Fibroblast of lung (primary cell): ENCODE measurements at regions not wholly inside any gene's neighbourhood (a gene's known extent, or its start where the extent isn't known, plus 50 kb on each side); places are given as distances from the start of the nearest gene placed in this dataset.
"Not testable (repeated sequence)": the region's sequence is repeated elsewhere in the genome, so short reads cannot be mapped to it uniquely, and the experiment has no call there.

Source experiments
- DNase-seq, 2 donors: peaks; one replicate each; pipeline versions ENCODE4 v3.0.0 to v3.0.0-alpha.2; 2010; ENCODE audit warnings: low read depth in 2 of 2
- H2AFZ ChIP-seq: 2 replicates; pipeline ENCODE4 v1.5.1; 2012; ENCODE audit warnings: low read length, control low read depth, inconsistent platforms
- H3K27ac ChIP-seq: 2 replicates; pipeline ENCODE4 v1.5.1; 2011; ENCODE audit warnings: low read length, control low read depth; ENCODE audit not compliant: insufficient read depth
- H3K27me3 ChIP-seq: 2 replicates; pipeline ENCODE4 v1.5.1; 2011; ENCODE audit warnings: mild to moderate bottlenecking, low read length; ENCODE audit not compliant: control insufficient read depth, insufficient read depth
- H3K36me3 ChIP-seq: 2 replicates; pipeline ENCODE4 v1.5.1; 2011; ENCODE audit warnings: low read length; ENCODE audit not compliant: control insufficient read depth, insufficient read depth
- H3K4me1 ChIP-seq: 2 replicates; pipeline ENCODE4 v1.5.1; 2011; ENCODE audit warnings: low read length; ENCODE audit not compliant: control insufficient read depth, insufficient read depth; ENCODE audit errors: extremely low read depth
- H3K4me2 ChIP-seq: 2 replicates; pipeline ENCODE4 v1.5.1; 2011; ENCODE audit warnings: low read length, control low read depth; ENCODE audit not compliant: insufficient read depth; ENCODE audit errors: extremely low read depth
- H3K4me3 ChIP-seq, 4 experiments: fragments of 200-600 bp in 1 of 4; sonication (generic) in 1 of 4; replicated peaks in 1 of 4; 2 replicates each; pipeline ENCODE4 v1.5.1; 2011 to 2016; ENCODE audit warnings: low read length in 4 of 4, low read depth in 3 of 4, mild to moderate bottlenecking in 3 of 4, control low read depth in 2 of 4, inconsistent platforms in 1 of 4, mixed read lengths in 1 of 4; ENCODE audit not compliant: insufficient read depth in 1 of 4; ENCODE audit errors: control extremely low read depth in 1 of 4
- H3K79me2 ChIP-seq: 2 replicates; pipeline ENCODE4 v1.5.1; 2012; ENCODE audit warnings: mild to moderate bottlenecking, low read length, inconsistent platforms; ENCODE audit not compliant: control insufficient read depth, insufficient read depth
- H3K9ac ChIP-seq: 2 replicates; pipeline ENCODE4 v1.5.1; 2011; ENCODE audit warnings: mild to moderate bottlenecking, low read length, control low read depth; ENCODE audit not compliant: insufficient read depth
- H3K9me3 ChIP-seq: 2 replicates; pipeline ENCODE4 v1.5.1; 2012; ENCODE audit warnings: low read depth, low read length; ENCODE audit not compliant: control insufficient read depth, insufficient read depth
- H4K20me1 ChIP-seq: 2 replicates; pipeline ENCODE4 v1.5.1; 2011; ENCODE audit warnings: low read length; ENCODE audit not compliant: control insufficient read depth, insufficient read depth; ENCODE audit errors: extremely low read depth
- EZH2 ChIP-seq: IDR thresholded peaks from 2 replicates; pipeline ENCODE4 v1.5.1; 2012; ENCODE audit warnings: low read length, control low read depth, mild to moderate bottlenecking; ENCODE audit errors: missing control alignments
- TF ChIP-seq, protein P1 (sequence below), 2 donors: IDR thresholded peaks in 1 of 2; conservative IDR thresholded peaks in 1 of 2; 1 replicate in 1 of 2; 2 replicates in 1 of 2; pipeline ENCODE4 v1.5.1; 2011 to 2012; ENCODE audit warnings: low read length in 2 of 2, control low read depth in 1 of 2, inconsistent platforms in 1 of 2, low read depth in 1 of 2, mild to moderate bottlenecking in 1 of 2

DNA sequence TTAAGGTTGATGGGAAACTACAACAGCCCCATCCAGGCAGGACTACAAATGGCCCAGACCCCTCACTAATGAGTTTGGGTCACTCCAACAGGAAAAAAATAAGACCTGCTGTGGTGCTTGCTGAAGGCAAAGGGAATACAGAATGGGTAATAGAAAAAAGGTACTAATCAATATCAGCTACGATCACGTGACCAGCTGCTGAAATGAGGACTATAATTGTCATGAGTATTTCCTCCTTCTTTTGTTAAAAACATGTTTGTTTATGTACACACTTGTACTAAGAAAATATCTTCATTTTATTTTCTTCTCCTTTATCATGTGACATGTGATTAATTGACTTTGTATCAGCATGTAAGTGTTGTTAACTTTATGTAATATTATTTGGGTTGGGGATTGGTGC is 199.9 kb downstream of the GJA1 start:
- no peaks in the 10 kb centered on the region for H3K79me2 ChIP-seq
- no peak overlapping the region for H2AFZ ChIP-seq
- H3K9me3 ChIP-seq = no peaks in the 10 kb centered on the region
- H3K4me3 ChIP-seq = no peak overlapping the region
- H3K9ac ChIP-seq = no peak overlapping the region
- H4K20me1 ChIP-seq = no peaks in the 10 kb centered on the region
- DNase-seq = no peak
- H3K4me1 ChIP-seq = no peaks in the 10 kb centered on the region
- TF ChIP-seq, protein P1, sequence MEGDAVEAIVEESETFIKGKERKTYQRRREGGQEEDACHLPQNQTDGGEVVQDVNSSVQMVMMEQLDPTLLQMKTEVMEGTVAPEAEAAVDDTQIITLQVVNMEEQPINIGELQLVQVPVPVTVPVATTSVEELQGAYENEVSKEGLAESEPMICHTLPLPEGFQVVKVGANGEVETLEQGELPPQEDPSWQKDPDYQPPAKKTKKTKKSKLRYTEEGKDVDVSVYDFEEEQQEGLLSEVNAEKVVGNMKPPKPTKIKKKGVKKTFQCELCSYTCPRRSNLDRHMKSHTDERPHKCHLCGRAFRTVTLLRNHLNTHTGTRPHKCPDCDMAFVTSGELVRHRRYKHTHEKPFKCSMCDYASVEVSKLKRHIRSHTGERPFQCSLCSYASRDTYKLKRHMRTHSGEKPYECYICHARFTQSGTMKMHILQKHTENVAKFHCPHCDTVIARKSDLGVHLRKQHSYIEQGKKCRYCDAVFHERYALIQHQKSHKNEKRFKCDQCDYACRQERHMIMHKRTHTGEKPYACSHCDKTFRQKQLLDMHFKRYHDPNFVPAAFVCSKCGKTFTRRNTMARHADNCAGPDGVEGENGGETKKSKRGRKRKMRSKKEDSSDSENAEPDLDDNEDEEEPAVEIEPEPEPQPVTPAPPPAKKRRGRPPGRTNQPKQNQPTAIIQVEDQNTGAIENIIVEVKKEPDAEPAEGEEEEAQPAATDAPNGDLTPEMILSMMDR (conservative IDR thresholded peaks at IDR 0.05 in 1 of 2, IDR thresholded peaks at IDR 0.05 in 1 of 2; ENCODE audit: low read depth in 1 of 2, low read length in 2 of 2) = no peak
- TF ChIP-seq EZH2 = no peak
- H3K27me3 ChIP-seq = no peaks in the 10 kb centered on the region
- no peaks in the 10 kb centered on the region for H3K36me3 ChIP-seq
- H3K4me2 ChIP-seq = no peak overlapping the region
- no peak overlapping the region for H3K27ac ChIP-seq

DNA sequence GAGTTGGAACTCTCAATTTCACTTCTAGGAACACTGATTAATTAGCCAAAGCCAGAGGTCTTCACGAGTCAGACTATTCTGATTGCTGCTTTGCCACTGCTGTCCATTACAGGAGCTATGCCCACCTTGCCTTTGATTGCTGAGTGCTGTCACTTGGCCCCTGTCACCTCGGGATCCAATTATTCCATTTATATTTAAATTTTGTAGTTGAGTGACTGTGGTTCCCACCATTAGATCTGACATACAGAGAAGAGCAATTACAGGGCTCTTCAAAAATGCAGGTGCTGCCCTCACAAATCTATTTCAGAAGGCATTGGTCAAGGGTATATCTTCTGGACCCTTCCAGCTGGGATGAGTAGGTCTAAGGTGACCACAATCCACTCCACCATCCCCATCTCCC is 200.8 kb downstream of the GJA1 start:
- DNase-seq = not testable (repeated sequence)

GRCh38 chr6:121639021-121639420 is 203.6 kb downstream of the GJA1 start:
- DNase-seq = peak in 1 of 2 donors; percentile 61
- Histone ChIP-seq H3K9me3 (no peaks in the 10 kb centered on the region), H3K4me2 (no peak overlapping the region), H4K20me1 (no peaks in the 10 kb centered on the region), H3K9ac (no peak overlapping the region), H2AFZ (no peak overlapping the region), H3K36me3 (no peaks in the 10 kb centered on the region), H3K4me1 (no peaks in the 10 kb centered on the region), H3K4me3 (no peak overlapping the region), H3K79me2 (no peaks in the 10 kb centered on the region), H3K27ac (no peak overlapping the region), H3K27me3 (no peaks in the 10 kb centered on the region)
- TF ChIP-seq EZH2 = no peak
- TF ChIP-seq, protein P1 (conservative IDR thresholded peaks at IDR 0.05 in 1 of 2, IDR thresholded peaks at IDR 0.05 in 1 of 2; ENCODE audit: low read depth in 1 of 2, low read length in 2 of 2) = no peak

More for the DNA sequence above, 200.8 kb downstream of the GJA1 start:
- not testable (repeated sequence) for H3K36me3 ChIP-seq, H3K4me1 ChIP-seq, H3K4me2 ChIP-seq, H3K27me3 ChIP-seq, H4K20me1 ChIP-seq, H2AFZ ChIP-seq, H3K27ac ChIP-seq, H3K9me3 ChIP-seq, H3K9ac ChIP-seq, H3K79me2 ChIP-seq, H3K4me3 ChIP-seq
